Stimulated activated CD4-positive, alpha-beta T cell treated with anti-CD3 and anti-CD28 coated beads, Interleukin-15, amount 100 ng/mL, for 24 hours (primary cell): ENCODE measurements at regions not wholly inside any gene's neighbourhood (a gene's known extent, or its start where the extent isn't known, plus 50 kb on each side); places are given as distances from the start of the nearest gene placed in this dataset.
"Not testable (repeated sequence)": the region's sequence is repeated elsewhere in the genome, so short reads cannot be mapped to it uniquely, and the experiment has no call there.

Experiments used
- DNase-seq: peaks from one replicate; pipeline ENCODE4 v3.0.0-alpha.2; 2020

DNA sequence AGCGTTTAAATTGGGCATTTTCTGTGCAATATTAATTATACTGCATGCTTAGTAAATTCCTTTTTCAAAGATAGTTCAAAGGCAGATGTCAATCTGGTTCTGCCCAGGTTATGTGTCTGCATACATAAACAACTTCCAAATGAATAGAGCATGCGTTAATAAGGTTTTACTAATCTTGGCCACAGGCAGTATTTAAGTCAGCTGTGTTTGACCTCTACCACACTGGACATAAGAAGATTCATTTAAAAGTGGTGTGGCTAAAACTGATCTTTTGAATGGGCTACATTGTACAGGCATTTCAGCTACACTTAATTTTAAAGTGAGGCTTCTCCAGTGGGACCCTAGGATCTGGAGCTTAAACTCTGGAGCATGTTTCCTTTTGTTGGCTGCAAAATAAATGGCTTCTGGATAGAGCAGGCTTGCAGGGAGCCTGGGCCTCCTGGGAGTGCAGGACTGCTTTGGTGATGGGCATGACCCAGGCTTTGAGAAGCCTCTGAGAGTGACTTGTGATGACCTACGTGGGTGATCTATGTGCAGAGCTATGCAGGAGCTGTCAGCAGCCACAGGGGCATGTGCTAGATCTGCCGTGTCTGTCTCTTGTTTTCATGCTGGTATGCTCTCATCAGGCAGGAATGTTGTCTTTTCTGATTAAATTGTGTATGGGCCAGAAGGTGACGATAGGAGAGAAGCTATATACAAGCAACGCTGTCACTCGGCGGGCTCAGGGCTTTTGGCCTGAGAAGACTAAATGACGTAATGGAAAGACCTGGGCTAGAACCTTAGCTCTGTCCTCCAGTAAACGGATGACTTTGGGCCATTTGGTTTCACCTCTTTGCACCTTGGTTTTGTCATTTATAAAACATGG is 331.2 kb downstream of the QKI start:
- no peak for DNase-seq

DNA sequence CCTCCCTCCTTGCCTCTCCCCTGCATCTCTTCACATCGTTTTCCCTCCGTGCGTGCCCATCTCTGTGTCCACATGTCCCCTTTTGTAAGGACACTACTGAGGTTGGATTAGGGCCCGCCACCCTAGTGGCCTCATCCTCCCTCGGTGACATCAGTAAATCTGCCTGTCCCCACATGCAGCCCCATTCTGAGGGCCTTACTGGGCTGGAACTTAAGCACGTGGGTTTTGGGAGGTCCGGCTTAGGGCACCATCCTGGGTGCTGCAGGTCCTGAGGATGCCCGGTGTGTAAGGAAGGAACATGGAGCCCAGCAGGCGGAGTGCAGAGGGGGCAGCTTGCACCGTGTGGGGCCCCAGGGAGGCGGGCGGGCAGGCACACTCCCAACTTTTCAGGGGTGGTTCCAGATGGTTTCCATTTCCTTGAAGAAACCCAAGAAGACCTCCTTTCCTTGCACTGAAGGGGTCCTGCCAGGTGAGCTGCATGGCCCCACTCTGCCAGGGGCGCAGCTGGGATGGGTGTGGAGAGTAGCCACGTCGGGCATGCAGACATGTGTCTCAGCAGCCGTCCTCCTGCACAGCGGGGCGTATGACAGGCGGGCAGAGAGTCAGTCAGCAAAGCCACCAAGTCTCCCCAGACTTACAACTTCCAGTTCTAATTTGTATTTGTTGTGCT is 329.9 kb downstream of the QKI start:
- DNase-seq = no peak

DNA sequence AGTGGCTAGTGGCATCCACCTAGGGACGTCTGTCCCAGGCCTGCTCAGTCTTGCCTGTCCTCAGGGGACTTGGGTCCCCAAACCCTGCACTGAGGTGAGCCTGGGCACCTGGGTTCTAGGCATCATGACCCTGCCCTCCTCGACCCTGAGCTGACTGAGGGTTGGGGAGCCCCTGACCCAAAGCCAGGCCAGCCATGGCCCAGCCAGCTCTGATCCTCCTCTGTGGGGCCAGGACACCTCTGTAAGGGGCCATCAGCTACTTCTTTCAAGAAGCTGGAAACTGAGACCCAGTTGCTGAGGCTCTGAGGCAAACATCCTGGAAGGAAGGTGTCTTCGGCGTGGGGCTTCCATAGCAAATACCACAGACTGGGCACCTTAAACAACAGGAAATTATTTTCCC is 329.3 kb downstream of the QKI start:
- DNase-seq = no peak

DNA sequence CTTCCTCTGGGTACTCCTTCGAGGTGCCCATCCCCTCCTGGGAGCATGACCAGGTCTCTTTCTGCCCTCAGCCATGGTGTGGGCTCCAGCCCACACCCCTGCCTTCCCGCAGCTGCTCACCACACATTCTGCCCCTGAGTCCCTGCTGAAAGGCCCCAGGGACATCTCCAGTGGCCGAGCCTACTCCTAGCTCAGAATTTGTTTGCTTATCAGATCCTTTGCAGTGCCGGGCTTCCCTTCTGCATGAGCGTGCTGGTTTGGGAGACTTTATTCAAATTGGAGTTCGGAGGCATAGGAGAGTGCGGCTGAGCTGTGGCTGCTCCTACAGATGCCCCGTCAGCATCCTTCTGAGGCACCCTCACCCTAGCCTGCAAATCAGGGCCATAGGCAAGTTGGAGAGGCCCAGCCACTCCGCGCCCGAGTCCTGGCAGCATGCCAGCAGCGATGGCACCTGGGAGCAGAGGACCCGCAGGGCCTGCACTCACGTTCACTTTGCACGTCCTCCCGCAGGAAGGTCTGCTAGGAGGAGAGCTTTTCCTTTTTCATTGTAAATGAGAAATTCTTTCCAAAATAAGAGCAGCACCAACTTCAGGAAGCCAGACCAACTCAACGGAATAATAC is 327.3 kb downstream of the QKI start:
- no peak for DNase-seq

DNA sequence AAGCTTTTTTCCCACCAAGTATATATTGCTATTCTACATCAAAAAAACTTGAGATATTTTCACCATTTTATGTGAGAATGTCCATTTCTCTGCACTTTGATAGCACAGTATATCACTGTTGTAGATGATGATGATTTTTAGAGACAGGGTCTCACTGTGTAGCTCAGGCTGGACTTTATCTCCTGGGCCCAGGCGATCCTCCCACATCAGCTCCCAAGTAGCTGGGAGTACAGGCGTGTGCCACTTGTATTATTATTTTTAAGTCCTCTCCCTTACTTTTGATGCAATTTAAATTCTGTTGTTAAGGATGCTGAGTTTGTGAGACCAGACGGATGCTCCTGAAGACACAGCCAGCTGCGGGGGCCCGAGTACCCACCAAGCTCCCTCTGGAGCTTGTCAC is 326.8 kb downstream of the QKI start:
- no peak for DNase-seq

DNA sequence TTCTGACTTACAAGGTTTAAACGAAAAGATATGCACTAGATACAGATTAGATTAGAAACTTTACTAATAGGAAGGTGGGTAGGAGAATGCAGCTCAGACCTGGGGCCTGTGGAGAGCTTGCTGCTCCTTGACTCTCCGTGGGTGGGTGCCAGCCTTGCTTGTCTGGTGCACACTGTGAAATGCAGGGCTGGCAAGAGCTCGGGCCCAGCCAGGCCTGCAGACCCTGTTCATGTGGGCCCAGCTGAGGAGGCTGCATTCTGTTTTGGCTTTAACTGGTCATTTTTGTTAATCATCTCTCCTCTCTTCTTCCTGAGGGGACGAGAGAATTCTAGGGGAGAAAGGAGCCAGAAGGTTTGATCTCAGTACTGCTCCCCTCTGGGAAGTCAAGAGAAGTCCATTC is 325.4 kb downstream of the QKI start:
- no peak for DNase-seq

DNA sequence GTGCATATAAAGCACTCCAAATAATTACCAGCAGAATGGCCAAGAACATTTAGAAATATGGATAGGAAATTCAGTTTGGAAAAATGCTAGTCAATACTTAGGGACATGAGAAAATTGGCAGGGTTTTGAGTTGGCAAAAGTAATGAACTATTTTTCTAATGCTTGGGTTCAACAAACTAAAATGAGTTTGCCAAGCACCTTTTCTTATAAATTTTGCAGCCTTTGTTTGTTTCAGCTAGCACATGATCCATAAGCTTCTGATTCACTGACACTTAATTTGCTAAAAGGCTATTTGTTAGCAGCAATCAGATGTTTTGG is 324.8 kb downstream of the QKI start:
- DNase-seq = no peak

DNA sequence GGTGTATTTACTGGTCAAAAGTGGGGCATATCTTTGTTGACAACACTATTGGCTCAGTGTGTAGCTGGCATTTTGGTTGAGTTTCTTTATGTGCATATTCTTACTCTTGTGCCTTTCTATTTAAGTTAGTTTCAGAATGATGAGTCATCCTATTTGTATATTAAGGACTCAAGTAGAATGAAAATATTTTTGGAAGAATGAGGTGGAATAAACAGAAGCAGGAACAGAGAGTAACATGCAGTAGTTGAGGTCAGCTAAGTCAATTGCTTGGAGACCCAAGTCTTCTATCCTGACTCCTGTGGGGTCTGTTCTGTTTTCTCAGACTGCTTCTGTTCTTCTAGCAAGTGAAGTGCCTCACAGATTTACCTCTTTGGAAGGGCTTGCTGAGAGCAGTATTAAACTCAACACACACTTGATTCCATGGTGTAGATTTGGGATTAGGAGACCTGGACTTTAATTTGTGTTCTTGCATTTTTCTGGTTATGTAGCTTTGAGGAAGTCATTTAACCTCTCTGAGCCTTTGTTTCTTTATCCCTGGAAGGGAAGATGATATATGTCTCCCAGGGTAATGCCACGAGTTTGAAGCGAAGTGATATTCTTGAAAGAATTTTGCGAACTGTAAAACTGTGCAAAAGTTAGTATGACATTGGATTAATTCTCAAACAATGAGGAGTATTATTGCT is 324.3 kb downstream of the QKI start:
- no peak for DNase-seq

DNA sequence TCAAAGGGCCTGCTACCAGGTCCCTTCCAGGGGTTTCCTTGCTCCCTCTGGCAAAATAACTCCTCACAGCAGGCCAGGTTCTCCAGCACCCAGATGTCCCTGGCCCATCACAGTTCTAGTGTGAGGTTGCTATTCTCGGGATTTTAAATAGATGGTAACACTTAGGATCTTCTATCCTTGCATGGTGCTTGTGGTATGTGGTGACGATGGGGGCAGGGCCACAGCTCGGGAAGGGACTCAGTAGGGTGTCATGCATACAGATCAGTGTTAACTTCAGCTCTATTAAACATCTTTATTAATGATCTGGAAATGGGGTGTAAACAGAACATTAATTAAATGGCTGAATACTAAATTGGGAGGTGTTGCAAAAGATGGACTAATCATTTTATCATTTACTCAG is 323.8 kb downstream of the QKI start:
- no peak for DNase-seq

DNA sequence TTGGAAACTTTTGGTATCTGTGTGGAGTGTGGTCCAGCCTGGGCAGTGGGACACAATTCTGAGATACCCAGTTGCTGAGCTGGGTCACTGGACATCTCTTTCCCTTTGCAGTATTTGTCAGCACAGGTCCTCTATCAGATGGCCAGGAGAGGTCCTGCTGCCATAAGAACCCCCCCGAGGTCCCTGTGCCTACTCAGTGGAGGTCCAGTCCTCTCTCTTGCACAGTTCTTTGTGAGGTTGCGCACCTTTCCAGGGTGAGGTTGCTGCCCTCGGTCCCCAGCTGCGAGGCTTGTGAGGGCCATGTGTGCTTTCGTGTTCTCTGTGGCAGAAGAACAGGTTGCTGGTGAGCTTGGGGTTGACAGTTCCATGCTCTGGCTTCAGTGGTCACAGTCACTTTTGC is 320.6 kb downstream of the QKI start:
- DNase-seq = no peak

DNA sequence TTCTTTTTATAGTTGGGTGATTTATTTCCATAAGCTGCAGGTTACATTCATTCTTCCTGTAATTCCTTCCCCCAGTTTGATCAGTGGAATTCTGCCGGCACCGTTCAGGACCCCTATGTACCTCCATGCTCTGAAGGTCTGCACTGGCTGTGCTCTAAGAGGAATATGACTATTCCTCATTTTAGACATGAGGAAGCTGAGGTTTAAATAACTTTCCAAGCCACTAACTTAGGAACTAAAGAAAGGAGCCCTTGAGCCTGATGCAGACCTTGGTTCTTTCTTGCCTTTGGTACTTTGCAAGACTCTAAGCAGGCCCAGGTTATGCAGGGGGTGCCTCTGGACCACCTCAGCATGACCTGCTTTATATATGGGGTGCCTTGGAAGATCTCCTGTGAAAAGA is 318.5 kb downstream of the QKI start:
- DNase-seq = no peak

DNA sequence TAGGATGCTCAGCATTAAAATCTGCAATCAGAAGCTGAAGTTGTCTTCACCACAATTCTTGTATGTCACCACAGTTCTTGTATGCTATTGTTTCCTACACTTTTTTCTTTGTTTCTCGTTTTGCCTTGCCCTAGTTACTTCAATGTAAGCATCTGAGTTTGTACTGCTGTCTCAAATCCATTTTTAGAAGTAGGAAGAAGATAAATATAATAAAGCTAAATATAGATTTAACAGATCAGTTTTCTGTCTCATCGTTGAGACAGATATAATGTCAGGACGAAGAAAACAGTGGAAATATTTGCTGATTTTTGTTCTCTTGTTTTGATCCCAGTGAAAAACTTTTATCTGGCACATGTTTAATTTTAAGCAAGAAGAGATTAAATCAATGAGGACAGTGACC is 318.0 kb downstream of the QKI start:
- DNase-seq = no peak

DNA sequence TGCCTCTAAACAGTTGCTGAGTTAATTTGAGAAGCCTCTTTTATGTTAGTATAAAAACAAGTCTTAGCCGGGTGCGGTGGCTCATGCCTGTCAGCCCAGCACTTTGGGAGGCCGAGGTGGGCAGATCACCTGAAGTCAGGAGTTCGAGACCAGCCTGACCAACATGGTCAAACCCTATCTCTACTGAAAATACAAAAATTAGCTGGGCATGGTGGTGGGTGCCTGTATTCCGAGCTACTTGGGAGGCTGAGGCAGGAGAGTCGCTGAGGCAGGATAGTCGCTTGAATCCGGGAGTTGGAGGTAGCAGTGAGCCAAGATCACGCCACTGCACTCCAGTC is 317.5 kb downstream of the QKI start:
- DNase-seq = not testable (repeated sequence)

DNA sequence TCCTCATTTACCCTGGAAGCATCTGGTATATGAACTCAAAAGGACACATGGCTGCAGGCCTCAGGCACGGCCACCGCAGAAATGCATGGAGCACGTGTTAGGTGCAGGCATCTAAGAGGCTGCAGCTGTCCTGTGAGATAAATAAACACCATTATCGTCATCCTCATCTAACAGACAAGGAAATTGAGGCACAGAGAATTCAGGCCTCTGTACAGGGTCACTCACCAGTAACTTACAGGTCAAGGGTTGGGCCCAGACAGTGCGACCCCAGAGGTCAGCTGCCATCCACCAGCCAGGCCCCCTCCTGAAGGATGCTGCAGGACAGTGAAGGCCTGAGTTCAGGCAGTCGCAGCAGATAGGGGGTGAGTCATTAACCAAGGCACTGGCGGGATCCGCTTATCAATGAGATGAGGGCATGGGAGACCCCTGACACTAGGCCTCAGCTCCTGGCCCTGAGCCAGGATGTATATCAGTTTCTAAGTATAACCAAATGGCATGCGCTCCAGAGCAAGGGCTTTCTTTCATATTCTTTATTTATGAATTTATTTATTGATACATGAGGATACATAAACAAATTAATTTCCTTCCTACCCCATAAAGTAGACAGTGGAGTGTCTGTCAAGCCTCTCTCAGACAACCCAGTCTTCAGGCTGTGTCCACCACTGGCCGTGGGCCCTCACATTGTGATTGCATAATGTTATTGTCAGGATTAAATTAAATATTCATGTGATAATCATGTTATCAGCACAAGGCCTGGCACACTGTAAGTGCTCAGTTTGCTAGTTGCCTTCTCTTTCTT is 316.9 kb downstream of the QKI start:
- DNase-seq = no peak

DNA sequence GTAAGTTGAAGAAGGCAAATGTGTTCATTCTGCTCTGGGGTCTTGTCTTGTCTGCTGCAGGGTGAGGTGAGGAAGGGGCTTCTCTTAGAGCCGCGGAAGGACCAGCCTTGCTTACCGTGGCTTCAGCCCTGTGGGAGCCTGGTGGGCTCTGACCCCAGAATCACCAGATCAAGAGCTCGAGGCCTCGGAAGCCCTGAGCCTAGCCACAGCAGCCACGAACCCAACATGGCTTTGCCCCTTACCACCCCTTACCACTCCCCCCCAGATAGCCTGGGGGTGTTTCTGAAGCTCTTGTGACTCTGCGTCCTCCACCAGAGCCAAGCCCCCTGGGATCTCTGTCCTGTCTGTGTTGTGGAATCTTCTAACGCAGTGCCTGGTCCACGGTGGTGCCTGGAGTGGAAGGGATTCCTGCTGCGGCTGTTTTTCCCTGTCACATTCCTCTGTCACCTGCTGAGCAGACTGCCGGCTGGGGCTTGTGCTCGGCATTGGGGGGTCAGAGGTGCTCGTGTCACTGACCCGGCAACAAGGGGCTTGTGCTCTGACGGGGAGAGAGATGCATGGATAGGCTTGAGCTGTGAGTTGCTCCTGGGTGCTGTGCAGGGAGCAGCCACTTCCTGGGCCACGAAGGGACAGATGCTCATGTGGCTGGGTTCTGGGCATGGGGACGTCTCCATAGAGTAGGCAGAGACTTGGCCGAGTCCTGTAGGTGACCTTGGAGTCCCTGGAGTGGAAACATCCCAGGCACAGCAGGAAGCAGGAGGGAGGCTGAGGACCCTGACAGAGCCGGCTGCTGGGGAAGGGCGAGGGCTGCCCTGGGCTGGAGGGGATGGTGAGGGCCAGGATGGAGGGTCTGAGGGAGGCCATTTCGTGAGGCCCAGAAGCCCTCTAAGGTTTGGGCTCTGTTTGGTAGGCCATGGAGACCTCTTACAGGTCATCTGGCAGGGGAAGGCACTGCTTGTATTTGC is 316.0 kb downstream of the QKI start:
- no peak for DNase-seq

DNA sequence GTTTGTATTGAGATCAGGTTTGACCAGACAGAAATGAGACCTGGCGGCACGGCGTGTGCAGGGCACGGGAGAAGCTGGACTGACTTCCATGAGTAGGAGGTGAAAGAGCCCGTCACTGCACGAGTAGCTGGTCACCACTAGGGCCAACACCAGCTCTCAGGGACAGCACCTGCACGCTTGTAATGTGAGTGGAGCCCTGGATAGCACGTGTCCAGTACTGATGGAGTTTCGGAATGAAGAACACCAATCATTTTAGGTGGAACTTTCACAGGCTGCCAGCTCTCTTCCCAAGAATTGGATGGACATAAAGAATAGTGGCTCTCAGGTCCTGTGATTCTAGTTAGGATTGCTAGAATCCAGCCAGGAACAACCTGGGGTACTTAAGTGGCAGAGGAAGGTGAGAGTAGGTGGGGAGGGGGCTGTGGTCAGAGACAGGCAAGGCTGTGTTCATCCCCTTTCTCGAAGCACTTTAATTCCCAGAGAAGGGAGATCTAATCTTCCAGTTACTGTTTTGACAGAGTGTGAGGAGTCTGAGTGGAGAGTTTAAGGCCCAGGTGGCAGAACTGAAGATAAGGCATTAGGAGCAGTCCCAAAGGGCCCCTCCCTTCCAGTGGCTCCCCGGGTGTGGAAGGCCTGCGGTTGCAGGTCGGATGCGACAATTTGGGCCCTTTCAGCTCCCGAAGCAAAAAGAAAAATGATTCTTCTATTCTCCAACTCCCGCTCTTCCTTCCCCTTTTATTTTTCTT is 314.8 kb downstream of the QKI start:
- DNase-seq = no peak

DNA sequence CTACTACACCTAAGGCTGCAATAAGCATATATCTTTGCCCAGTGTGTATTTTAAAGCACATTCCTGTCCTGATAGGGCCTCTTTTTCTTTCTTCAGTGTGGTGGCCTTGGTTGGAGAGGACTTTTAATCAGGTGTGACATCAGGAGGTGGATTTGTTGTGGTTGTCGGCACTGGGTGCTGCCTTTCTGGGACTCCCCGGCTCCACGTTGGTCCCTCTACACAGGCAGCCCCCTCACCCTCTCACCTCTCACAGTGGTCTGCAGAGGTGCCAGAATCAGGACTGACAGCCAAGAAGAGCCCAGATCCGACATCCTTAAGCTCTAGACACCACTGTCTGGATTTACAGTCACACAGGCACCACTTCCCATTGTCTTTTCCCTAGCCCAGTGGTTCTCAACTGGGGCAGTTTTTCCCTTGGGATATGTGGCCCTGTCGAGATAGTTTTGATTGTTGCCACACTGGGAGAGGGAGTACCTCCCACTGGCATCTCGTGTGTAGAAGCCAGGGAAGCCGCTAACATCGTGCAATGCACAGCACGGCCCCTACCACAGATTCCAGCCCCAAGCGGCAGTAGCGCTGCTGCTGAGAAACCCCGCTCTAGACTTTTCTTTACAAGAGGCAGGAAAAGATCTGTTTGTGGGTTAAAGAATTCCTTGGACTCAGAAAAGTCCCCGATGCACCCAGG is 314.1 kb downstream of the QKI start:
- DNase-seq = no peak

DNA sequence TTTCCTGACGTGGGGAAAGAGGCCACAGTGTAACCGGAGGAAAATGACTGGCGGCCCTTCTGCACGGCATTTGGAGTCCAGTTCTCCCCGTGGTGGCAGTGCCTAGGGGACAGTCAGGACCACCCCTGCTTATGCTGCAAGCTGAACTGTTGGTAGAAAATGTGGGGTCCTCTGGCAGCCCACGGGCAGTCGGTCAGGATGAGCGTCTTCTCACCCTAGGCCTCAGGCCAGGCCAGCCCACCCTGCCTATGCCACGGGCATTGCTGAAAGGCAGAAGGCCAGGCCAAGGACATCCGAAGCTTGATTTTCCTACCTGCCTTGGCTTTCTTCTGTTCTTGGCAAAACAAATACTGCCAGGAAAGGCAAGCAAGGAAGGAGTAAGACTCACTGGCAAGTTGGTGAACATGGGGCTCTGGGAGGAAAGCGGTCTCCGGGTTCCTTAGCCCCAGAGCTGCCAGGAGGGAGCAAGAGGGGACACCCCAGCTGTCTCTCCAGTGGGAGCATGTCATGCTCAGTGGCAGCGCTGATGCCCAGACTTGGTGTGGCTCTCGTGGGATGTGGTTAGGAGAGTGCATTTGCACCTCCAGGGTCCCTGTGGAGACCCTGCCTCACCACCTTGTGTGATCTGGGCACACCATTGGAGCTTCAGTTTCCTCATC is 311.6 kb downstream of the QKI start:
- no peak for DNase-seq

DNA sequence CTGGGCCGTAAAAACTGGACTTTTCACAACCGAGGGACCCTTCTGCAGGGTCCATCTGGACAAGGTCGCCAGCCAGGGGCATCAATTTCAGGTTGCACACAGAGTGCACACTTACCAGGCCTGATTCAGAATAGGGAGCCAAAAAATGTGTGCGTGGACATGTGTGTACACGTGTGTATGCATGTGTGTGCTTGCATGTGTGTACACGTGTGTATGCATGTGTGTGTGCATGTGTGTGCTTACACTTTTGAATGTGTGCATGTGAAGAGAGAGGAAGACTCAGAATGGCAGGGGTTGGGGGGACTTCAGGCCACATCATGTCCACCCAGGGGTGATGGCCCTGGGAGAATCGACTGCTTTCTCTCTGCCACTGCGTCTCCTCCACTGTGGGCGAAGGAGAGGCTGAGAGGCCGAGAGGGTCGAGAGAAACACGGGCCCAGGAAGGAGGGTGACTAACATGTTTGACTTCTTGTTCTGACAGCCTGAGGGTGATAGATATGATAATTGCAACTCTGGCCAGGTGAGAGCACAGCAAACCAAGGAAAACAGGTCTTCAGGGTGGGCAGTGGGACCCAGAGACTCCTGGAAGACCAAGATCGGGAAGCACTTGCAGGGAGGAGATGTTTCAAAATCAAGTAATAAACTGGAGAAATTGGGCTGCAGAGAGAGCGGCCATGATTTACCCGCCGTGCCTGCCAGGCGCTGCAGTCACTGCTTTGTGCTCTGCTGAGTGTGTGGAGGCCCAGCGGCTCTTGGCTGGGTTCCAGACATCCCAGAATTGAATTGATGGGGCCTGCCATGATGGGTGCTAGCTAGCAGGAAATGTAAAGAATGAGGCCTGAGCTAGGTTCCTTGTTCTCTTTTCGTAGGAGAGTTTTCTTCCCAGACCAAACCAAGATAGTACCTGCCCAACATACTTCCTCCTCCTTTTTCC is 310.8 kb downstream of the QKI start:
- no peak for DNase-seq
